ENCODE measurements at regions not wholly inside any gene's neighbourhood (a gene's known extent, or its start where the extent isn't known, plus 50 kb on each side); places are given as distances from the start of the nearest gene placed in this dataset.

GRCh38 chr3:144791034-144791433 is 819.4 kb downstream of the DIPK2A start:
- Histone ChIP-seq H3K4me1 (ENCODE audit: insufficient read depth, low read length) (no peaks in the 10 kb centered on the region), H3K9me3 (ENCODE audit: control insufficient read depth in 1 of 2, insufficient read depth in 1 of 2, low read length in 2 of 2) (peaks cover 3 to 7% of the 10 kb centered on the region in 2 experiments), H3K4me3 (ENCODE audit: low read length) (no peak overlapping the region), H3K36me3 (ENCODE audit: insufficient read depth, low read length) (no peaks in the 10 kb centered on the region), H3K27me3 (ENCODE audit: control insufficient read depth in 1 of 2, insufficient read depth in 2 of 2, low read length in 2 of 2) (no peaks in the 10 kb centered on the region), H3K27ac (ENCODE audit: low read depth in 1 of 2, low read length in 2 of 2) (no peak overlapping the region)
- no peaks in the 10 kb centered on the region for H3K27me3 Mint-ChIP-seq
- no peak for TF ChIP-seq CTCF (IDR thresholded peaks at IDR 0.05)
- H3K4me3 Mint-ChIP-seq = no peak overlapping the region
- no peak for DNase-seq
- intact Hi-C loops (cut with DNase I, micrococcal nuclease) = no loop called here
- no peak overlapping the region for H3K27ac Mint-ChIP-seq
- ATAC-seq (ENCODE audit: poor library complexity) = no peak
- H3K36me3 Mint-ChIP-seq (ENCODE audit: low read depth) = no peaks in the 10 kb centered on the region
- POLR2A ChIA-PET = no interaction called here
- no peaks in the 10 kb centered on the region for H3K9me3 Mint-ChIP-seq
- H3K4me1 Mint-ChIP-seq (ENCODE audit: low read depth) = no peaks in the 10 kb centered on the region
- CTCF ChIA-PET = no interaction called here

- no peak for TF ChIP-seq CTCF (IDR thresholded peaks at IDR 0.05)
- Histone ChIP-seq H3K4me3 (ENCODE audit: low read length) (no peak overlapping the region), H3K27ac (ENCODE audit: low read depth in 1 of 2, low read length in 2 of 2) (no peak overlapping the region), H3K27me3 (ENCODE audit: control insufficient read depth in 1 of 2, insufficient read depth in 2 of 2, low read length in 2 of 2) (no peaks in the 10 kb centered on the region), H3K36me3 (ENCODE audit: insufficient read depth, low read length) (no peaks in the 10 kb centered on the region), H3K9me3 (ENCODE audit: control insufficient read depth in 1 of 2, insufficient read depth in 1 of 2, low read length in 2 of 2) (peaks cover 0 to 3% of the 10 kb centered on the region in 2 experiments), H3K4me1 (ENCODE audit: insufficient read depth, low read length) (no peaks in the 10 kb centered on the region)
- Mint-ChIP-seq H3K9me3 (peaks cover 2% of the 10 kb centered on the region), H3K4me1 (ENCODE audit: low read depth) (no peaks in the 10 kb centered on the region), H3K4me3 (no peak overlapping the region), H3K27me3 (no peaks in the 10 kb centered on the region), H3K36me3 (ENCODE audit: low read depth) (no peaks in the 10 kb centered on the region), H3K27ac (no peak overlapping the region)
- ATAC-seq (ENCODE audit: poor library complexity) (no peak), DNase-seq (no peak)
- ChIA-PET POLR2A (no interaction called here), CTCF (no interaction called here)
- intact Hi-C loops (cut with DNase I, micrococcal nuclease) = no loop called here
Observed at GRCh38 chr3:144801890-144802289, 830.3 kb downstream of the DIPK2A start.

- no peak overlapping the region for H3K27ac Mint-ChIP-seq
- H3K36me3 Mint-ChIP-seq (ENCODE audit: low read depth) = no peaks in the 10 kb centered on the region
- peak in 1 of 14 experiments; percentile 0 for DNase-seq
- no peak for TF ChIP-seq CTCF (IDR thresholded peaks at IDR 0.05)
- POLR2A ChIA-PET = no interaction called here
- H3K4me1 ChIP-seq (ENCODE audit: insufficient read depth, low read length) = no peaks in the 10 kb centered on the region
- H3K36me3 ChIP-seq (ENCODE audit: insufficient read depth, low read length) = no peaks in the 10 kb centered on the region
- no peak overlapping the region for H3K27ac ChIP-seq (ENCODE audit: low read depth in 1 of 2, low read length in 2 of 2)
- no peaks in the 10 kb centered on the region for H3K27me3 ChIP-seq (ENCODE audit: control insufficient read depth in 1 of 2, insufficient read depth in 2 of 2, low read length in 2 of 2)
- H3K9me3 Mint-ChIP-seq = peaks cover 2% of the 10 kb centered on the region
- no peaks in the 10 kb centered on the region for H3K27me3 Mint-ChIP-seq
- no peak for ATAC-seq (ENCODE audit: poor library complexity)
- CTCF ChIA-PET = no interaction called here
- no peak overlapping the region for H3K4me3 Mint-ChIP-seq
- intact Hi-C loops (cut with DNase I, micrococcal nuclease) = no loop called here
- no peak overlapping the region for H3K4me3 ChIP-seq (ENCODE audit: low read length)
- peaks cover 0 to 8% of the 10 kb centered on the region in 2 experiments for H3K9me3 ChIP-seq (ENCODE audit: control insufficient read depth in 1 of 2, insufficient read depth in 1 of 2, low read length in 2 of 2)
- no peaks in the 10 kb centered on the region for H3K4me1 Mint-ChIP-seq (ENCODE audit: low read depth)
Observed at GRCh38 chr3:144809380-144809779, 837.8 kb downstream of the DIPK2A start.
